Mesenchymal stem cell (in vitro differentiated cells and primary cell): ENCODE measurements at regions not wholly inside any gene's neighbourhood (a gene's known extent, or its start where the extent isn't known, plus 50 kb on each side); places are given as distances from the start of the nearest gene placed in this dataset.

ENCODE experiments used
- DNase-seq: peaks from one replicate; pipeline ENCODE4 v3.0.0-alpha.2; 2013
- H2AFZ ChIP-seq: one replicate; pipeline ENCODE4 v1.6.1; 2013; ENCODE audit warnings: low read depth, mild to moderate bottlenecking, control low read depth, inconsistent platforms, low read length, moderate library complexity
- H2AK5ac ChIP-seq: 2 replicates; pipeline ENCODE4 v1.6.1; 2013; ENCODE audit warnings: low read length, moderate library complexity, mild to moderate bottlenecking, inconsistent platforms; ENCODE audit not compliant: severe bottlenecking
- H2BK120ac ChIP-seq: one replicate; pipeline ENCODE4 v1.6.1; 2013; ENCODE audit warnings: low read depth, mild to moderate bottlenecking, inconsistent platforms, low read length, moderate library complexity
- H2BK12ac ChIP-seq, 2 experiments: one replicate each; pipeline ENCODE4 v1.6.1; 2013; ENCODE audit warnings: inconsistent platforms in 2 of 2, low read length in 2 of 2, mild to moderate bottlenecking in 2 of 2, moderate library complexity in 2 of 2, control low read depth in 1 of 2
- H2BK15ac ChIP-seq: one replicate; pipeline ENCODE4 v1.6.1; 2013; ENCODE audit warnings: mild to moderate bottlenecking, low read depth, inconsistent platforms; ENCODE audit not compliant: poor library complexity, severe bottlenecking
- H2BK5ac ChIP-seq: 2 replicates; pipeline ENCODE4 v1.6.1; 2013; ENCODE audit warnings: low read depth, mild to moderate bottlenecking, low read length, control low read depth, inconsistent platforms; ENCODE audit not compliant: poor library complexity, severe bottlenecking
- H3K14ac ChIP-seq, 2 experiments: one replicate each; pipeline ENCODE4 v1.6.1; 2013; ENCODE audit warnings: inconsistent platforms in 2 of 2, low read length in 2 of 2, control low read depth in 1 of 2, mild to moderate bottlenecking in 1 of 2, moderate library complexity in 1 of 2
- H3K18ac ChIP-seq, 2 experiments: one replicate each; pipeline ENCODE4 v1.6.1; 2013; ENCODE audit warnings: inconsistent platforms in 2 of 2, low read length in 2 of 2, control low read depth in 1 of 2, low read depth in 1 of 2, mild to moderate bottlenecking in 1 of 2
- H3K23ac ChIP-seq, 2 experiments: one replicate each; pipeline ENCODE4 v1.6.1; 2013; ENCODE audit warnings: inconsistent platforms in 2 of 2, low read length in 2 of 2, mild to moderate bottlenecking in 2 of 2, moderate library complexity in 2 of 2, control low read depth in 1 of 2
- H3K27ac ChIP-seq: 2 replicates; pipeline ENCODE4 v1.5.1; 2013; ENCODE audit warnings: mild to moderate bottlenecking, moderate library complexity, low read length, control low read depth, inconsistent platforms; ENCODE audit not compliant: poor library complexity, severe bottlenecking
- H3K27me3 ChIP-seq, 2 experiments: 2 replicates each; pipeline versions ENCODE4 v1.6.1 to v1.7.0; 2013; ENCODE audit warnings: low read length in 2 of 2, mild to moderate bottlenecking in 2 of 2, moderate library complexity in 2 of 2, control low read depth in 1 of 2, inconsistent platforms in 1 of 2; ENCODE audit not compliant: control insufficient read depth in 1 of 2, insufficient read depth in 1 of 2
- H3K36me3 ChIP-seq, 2 experiments: 2 replicates each; pipeline versions ENCODE4 v1.6.1 to v1.7.0; 2013; ENCODE audit warnings: low read length in 2 of 2, control low read depth in 1 of 2, inconsistent platforms in 1 of 2, low read depth in 1 of 2, mild to moderate bottlenecking in 1 of 2; ENCODE audit not compliant: insufficient read depth in 2 of 2, control insufficient read depth in 1 of 2
- H3K4ac ChIP-seq, 2 experiments: one replicate each; pipeline ENCODE4 v1.6.1; 2013; ENCODE audit warnings: inconsistent platforms in 2 of 2, low read length in 2 of 2, mild to moderate bottlenecking in 2 of 2, moderate library complexity in 2 of 2, control low read depth in 1 of 2, low read depth in 1 of 2
- H3K4me1 ChIP-seq: 2 replicates; pipeline ENCODE4 v1.6.1; 2013; ENCODE audit warnings: low read depth, low read length, control low read depth; ENCODE audit not compliant: control insufficient read depth, insufficient read depth
- H3K4me2 ChIP-seq: 2 replicates; pipeline ENCODE4 v1.6.1; 2013; ENCODE audit warnings: low read length, mild to moderate bottlenecking, inconsistent platforms; ENCODE audit not compliant: poor library complexity, severe bottlenecking
- H3K4me3 ChIP-seq, 2 experiments: 2 replicates each; pipeline versions ENCODE4 v1.5.1 to v1.7.0; 2013; ENCODE audit warnings: low read length in 2 of 2, mild to moderate bottlenecking in 2 of 2, control low read depth in 1 of 2, low read depth in 1 of 2; ENCODE audit not compliant: insufficient read depth in 1 of 2
- H3K79me1 ChIP-seq: replicated peaks from 2 replicates; pipeline ENCODE4 v1.6.1; 2013; ENCODE audit warnings: mild to moderate bottlenecking, control low read depth, low read length, inconsistent platforms; ENCODE audit not compliant: poor library complexity, severe bottlenecking
- H3K9ac ChIP-seq: 2 replicates; pipeline ENCODE4 v1.7.0; 2013; ENCODE audit warnings: mild to moderate bottlenecking, low read length, moderate library complexity
- H3K9me3 ChIP-seq: 2 replicates; pipeline ENCODE4 v1.7.0; 2013; ENCODE audit warnings: mild to moderate bottlenecking, low read length; ENCODE audit not compliant: control insufficient read depth
- H4K8ac ChIP-seq: one replicate; pipeline ENCODE4 v1.6.1; 2013; ENCODE audit warnings: inconsistent platforms, mild to moderate bottlenecking, low read length, moderate library complexity
- H4K91ac ChIP-seq: one replicate; pipeline ENCODE4 v1.6.1; 2013; ENCODE audit warnings: mild to moderate bottlenecking, low read length, inconsistent platforms
- WGBS: methylation state at CpG from one replicate; pipeline ENCODE4 v1.1.7; 2013; ENCODE audit warnings: mixed read lengths; 5-methylcytosine and 5-hydroxymethylcytosine counted together

DNA sequence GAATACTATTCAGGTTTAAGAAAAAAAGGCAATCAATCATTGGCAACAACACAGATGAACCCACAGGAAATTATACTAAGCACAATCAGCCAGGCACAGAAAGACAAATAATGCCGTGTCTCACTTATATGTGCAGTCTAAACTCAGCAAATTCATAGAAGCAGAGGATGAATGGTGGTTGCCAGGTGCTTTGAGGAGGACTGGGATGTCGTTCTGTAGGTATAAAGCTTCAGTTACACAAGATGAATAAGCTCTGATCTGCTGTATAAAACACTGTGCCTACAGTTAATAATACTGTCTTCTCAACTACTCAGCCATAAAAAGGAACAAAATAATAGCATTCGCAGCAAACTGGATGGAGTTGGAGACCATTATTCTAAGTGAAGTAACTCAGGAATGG, 324.8 kb upstream of the HSFY2 start:
- H3K27me3 ChIP-seq, result no peaks in the 10 kb centered on the region
- no peak overlapping the region for H3K4ac ChIP-seq
- no peak overlapping the region for H2AFZ ChIP-seq

DNA sequence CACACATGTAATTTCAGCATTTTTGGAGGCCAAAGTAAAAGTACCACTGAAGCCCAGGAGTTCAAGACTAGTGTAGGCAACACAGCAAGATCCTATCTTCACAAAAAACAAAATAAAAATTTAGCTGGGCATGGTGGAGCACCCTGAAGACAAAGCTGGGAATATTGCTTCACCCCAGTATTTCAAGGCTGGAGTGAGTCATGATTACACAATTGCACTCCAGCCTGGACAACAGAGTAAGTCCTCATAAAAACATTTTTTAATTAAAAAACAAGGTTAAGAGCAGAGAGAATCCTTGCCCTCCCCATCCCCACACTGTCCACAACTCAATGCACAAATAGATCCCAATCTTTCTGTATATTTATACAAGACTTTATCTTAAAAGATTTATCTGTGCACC, 321.9 kb upstream of the HSFY2 start:
- Histone ChIP-seq H3K18ac (no peak overlapping the region), H3K4me1 (no peaks in the 10 kb centered on the region), H3K9me3 (no peaks in the 10 kb centered on the region), H2BK120ac (no peak overlapping the region), H2BK15ac (no peak overlapping the region), H3K36me3 (no peaks in the 10 kb centered on the region), H4K91ac (no peak overlapping the region), H3K4me3 (no peak overlapping the region), H4K8ac (no peak overlapping the region), H2AK5ac (no peak overlapping the region), H3K14ac (no peak overlapping the region), H3K79me1 (no peaks in the 10 kb centered on the region), H3K4me2 (no peak overlapping the region), H2AFZ (no peak overlapping the region), H3K27me3 (no peaks in the 10 kb centered on the region), H2BK5ac (no peak overlapping the region), H3K27ac (no peak overlapping the region), H2BK12ac (no peak overlapping the region), H3K23ac (no peak overlapping the region), H3K9ac (no peak overlapping the region), H3K4ac (no peak overlapping the region)
- DNase-seq, result no peak

More for the DNA sequence above, 324.8 kb upstream of the HSFY2 start:
- Histone ChIP-seq H3K4me2 (no peak overlapping the region), H3K27ac (no peak overlapping the region), H3K4me3 (no peak overlapping the region), H2BK5ac (no peak overlapping the region), H2BK15ac (no peak overlapping the region), H3K23ac (no peak overlapping the region), H3K9ac (no peak overlapping the region), H4K91ac (no peak overlapping the region), H3K14ac (no peak overlapping the region), H3K18ac (no peak overlapping the region), H3K36me3 (no peaks in the 10 kb centered on the region), H2BK120ac (no peak overlapping the region), H3K79me1 (no peaks in the 10 kb centered on the region), H3K4me1 (no peaks in the 10 kb centered on the region), H2AK5ac (no peak overlapping the region), H3K9me3 (no peaks in the 10 kb centered on the region), H2BK12ac (no peak overlapping the region), H4K8ac (no peak overlapping the region)
- WGBS, result 75% methylated on average over 2 of the region's 3 CpGs
- DNase-seq, result no peak

DNA sequence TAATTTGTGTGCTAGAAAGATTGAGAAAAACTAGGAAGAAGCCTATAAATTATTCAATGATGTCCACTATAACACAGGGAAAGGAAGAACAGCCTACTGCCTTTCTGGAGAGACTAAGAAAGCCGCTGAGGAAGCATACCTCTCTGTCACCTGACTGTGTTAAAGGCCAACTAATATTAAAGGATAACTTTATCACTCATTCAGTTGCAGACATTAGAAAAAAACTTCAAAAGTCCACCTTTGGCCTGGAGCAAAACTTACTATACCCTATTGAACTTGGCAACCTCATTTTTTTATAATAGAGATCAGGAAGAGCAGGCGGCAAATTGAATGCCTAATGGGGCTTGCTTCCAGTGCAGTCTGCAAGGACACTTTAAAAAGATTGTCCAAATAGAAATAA, 309.5 kb upstream of the HSFY2 start:
- no peak overlapping the region for H2BK5ac ChIP-seq
- no peak for DNase-seq
- H4K91ac ChIP-seq, result no peak overlapping the region
- 85% methylated on average over 2 of the region's 2 CpGs for WGBS
- H3K4me1 ChIP-seq, result no peaks in the 10 kb centered on the region
- H2BK12ac ChIP-seq, result no peak overlapping the region
- no peak overlapping the region for H3K27ac ChIP-seq
- no peak overlapping the region for H2BK120ac ChIP-seq
- H3K4ac ChIP-seq, result no peak overlapping the region
- H3K4me2 ChIP-seq, result no peak overlapping the region
- H3K23ac ChIP-seq, result no peak overlapping the region
- no peak overlapping the region for H4K8ac ChIP-seq
- H2BK15ac ChIP-seq, result no peak overlapping the region
- no peak overlapping the region for H3K18ac ChIP-seq
- no peaks in the 10 kb centered on the region for H3K79me1 ChIP-seq
- no peak overlapping the region for H3K4me3 ChIP-seq
- no peak overlapping the region for H2AFZ ChIP-seq
- H3K14ac ChIP-seq, result no peak overlapping the region
- no peaks in the 10 kb centered on the region for H3K27me3 ChIP-seq
- H3K9me3 ChIP-seq, result no peaks in the 10 kb centered on the region
- no peak overlapping the region for H3K9ac ChIP-seq
- H2AK5ac ChIP-seq, result no peak overlapping the region
- H3K36me3 ChIP-seq, result no peaks in the 10 kb centered on the region

DNA sequence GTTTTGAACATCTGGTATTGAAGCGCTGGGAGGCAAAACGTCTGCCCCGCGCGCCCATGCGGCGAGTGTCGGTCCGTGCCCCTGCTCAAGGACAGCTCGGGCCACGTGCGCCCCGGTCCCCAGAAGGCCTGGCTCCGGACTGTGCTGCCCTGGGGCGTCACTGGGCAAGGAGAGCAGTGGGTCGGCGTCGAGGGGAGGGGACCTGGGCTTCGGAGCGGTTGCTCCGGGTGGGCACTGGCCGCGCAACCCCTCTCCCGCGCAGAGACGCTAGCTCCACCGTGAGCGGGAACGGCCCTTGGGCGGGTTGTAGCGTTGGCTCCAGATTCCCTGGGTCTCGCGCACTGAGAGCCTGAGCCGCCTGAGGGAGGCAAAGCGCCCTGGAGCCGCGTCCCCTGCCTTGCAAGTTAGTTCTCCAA, 304.2 kb upstream of the HSFY2 start:
- H3K27ac ChIP-seq, result no peak overlapping the region
- no peak overlapping the region for H3K23ac ChIP-seq
- no peak overlapping the region for H2BK15ac ChIP-seq
- no peak for DNase-seq
- H4K91ac ChIP-seq, result no peak overlapping the region
- no peak overlapping the region for H3K4ac ChIP-seq
- no peaks in the 10 kb centered on the region for H3K27me3 ChIP-seq
- H2AFZ ChIP-seq, result no peak overlapping the region
- no peak overlapping the region for H3K4me3 ChIP-seq
- no peak overlapping the region for H3K4me2 ChIP-seq
- no peaks in the 10 kb centered on the region for H3K36me3 ChIP-seq
- H2BK12ac ChIP-seq, result no peak overlapping the region
- 97% methylated on average over 24 of the region's 37 CpGs for WGBS
- H3K79me1 ChIP-seq, result no peaks in the 10 kb centered on the region
- H3K4me1 ChIP-seq, result no peaks in the 10 kb centered on the region
- H2BK120ac ChIP-seq, result no peak overlapping the region
- H3K9ac ChIP-seq, result no peak overlapping the region
- no peaks in the 10 kb centered on the region for H3K9me3 ChIP-seq
- H3K18ac ChIP-seq, result no peak overlapping the region
- H3K14ac ChIP-seq, result no peak overlapping the region
- no peak overlapping the region for H2BK5ac ChIP-seq
- no peak overlapping the region for H2AK5ac ChIP-seq
- no peak overlapping the region for H4K8ac ChIP-seq
